Activated CD8-positive, alpha-beta memory T cell treated with anti-CD3 and anti-CD28 coated beads, Interleukin-2, amount 50 U/mL, for 24 hours (primary cell): ENCODE measurements at regions not wholly inside any gene's neighbourhood (a gene's known extent, or its start where the extent isn't known, plus 50 kb on each side); places are given as distances from the start of the nearest gene placed in this dataset.
"Not testable (repeated sequence)": the region's sequence is repeated elsewhere in the genome, so short reads cannot be mapped to it uniquely, and the experiment has no call there.

Experiments
- DNase-seq: peaks from one replicate; pipeline ENCODE4 v3.0.0-alpha.2; 2020; ENCODE audit errors: extremely low read depth

- DNase-seq: no peak
Observed at GRCh38 chr3:105979961-105980360, 111.1 kb upstream of the CBLB start.

- DNase-seq: no peak
Observed at GRCh38 chr3:105982207-105982606, 113.4 kb upstream of the CBLB start.

GRCh38 chr3:105984837-105985236 lies 116.0 kb upstream of the CBLB start:
- no peak for DNase-seq

GRCh38 chr3:105986343-105986742 lies 117.5 kb upstream of the CBLB start:
- DNase-seq: not testable (repeated sequence)

- no peak for DNase-seq
Observed at GRCh38 chr3:105987809-105988208, 119.0 kb upstream of the CBLB start.

GRCh38 chr3:105988540-105989212 lies 119.9 kb upstream of the CBLB start:
- DNase-seq: no peak

- DNase-seq: no peak
Observed at GRCh38 chr3:105996781-105997180, 128.0 kb upstream of the CBLB start.

GRCh38 chr3:105997466-105997799 lies 128.6 kb upstream of the CBLB start:
- no peak for DNase-seq

- DNase-seq: no peak
Observed at GRCh38 chr3:105997800-105998526, 129.2 kb upstream of the CBLB start.

GRCh38 chr3:105999856-106000255 lies 131.0 kb upstream of the CBLB start:
- no peak for DNase-seq

- DNase-seq: no peak
Observed at GRCh38 chr3:106001923-106002322, 133.1 kb upstream of the CBLB start.

GRCh38 chr3:106004137-106004681 lies 135.4 kb upstream of the CBLB start:
- no peak for DNase-seq

GRCh38 chr3:106004826-106005225 lies 136.0 kb upstream of the CBLB start:
- no peak for DNase-seq

- no peak for DNase-seq
Observed at GRCh38 chr3:106006001-106006400, 137.2 kb upstream of the CBLB start.

GRCh38 chr3:106006571-106006970 lies 137.8 kb upstream of the CBLB start:
- DNase-seq: no peak

GRCh38 chr3:106007512-106007911 lies 138.7 kb upstream of the CBLB start:
- no peak for DNase-seq

GRCh38 chr3:106008766-106009165 lies 140.0 kb upstream of the CBLB start:
- DNase-seq: no peak

GRCh38 chr3:106010829-106011228 lies 142.0 kb upstream of the CBLB start:
- no peak for DNase-seq

GRCh38 chr3:106013971-106014370 lies 145.2 kb upstream of the CBLB start:
- DNase-seq: no peak

- DNase-seq: no peak
Observed at GRCh38 chr3:106014518-106014917, 145.7 kb upstream of the CBLB start.

- DNase-seq: no peak
Observed at GRCh38 chr3:106014971-106015370, 146.2 kb upstream of the CBLB start.

GRCh38 chr3:106018102-106018501 lies 149.3 kb upstream of the CBLB start:
- no peak for DNase-seq

- no peak for DNase-seq
Observed at GRCh38 chr3:106018929-106019550, 150.2 kb upstream of the CBLB start.
